ENCODE measurements at regions not wholly inside any gene's neighbourhood (a gene's known extent, or its start where the extent isn't known, plus 50 kb on each side); places are given as distances from the start of the nearest gene placed in this dataset.

- Histone ChIP-seq H3K27me3 (no peaks in the 10 kb centered on the region), H3K9me3 (replicated peaks in 1 of 3) (no peaks in the 10 kb centered on the region), H3K27ac (no peak overlapping the region), H3K4me1 (replicated peaks in 1 of 2) (no peaks in the 10 kb centered on the region), H3K4me3 (no peak overlapping the region), H3K36me3 (replicated peaks in 1 of 2) (no peaks in the 10 kb centered on the region)
- no peak for DNase-seq
- intact Hi-C loops (cut with DNase I): no loop called here
- WGBS, 4 donors: 52 to 69% (median 64%) methylated on average over 4 of the region's 4 CpGs
- TF ChIP-seq CTCF (IDR thresholded peaks at IDR 0.05): no peak
- no peak for TF ChIP-seq POLR2A (IDR thresholded peaks at IDR 0.05)
These were observed 234.2 kb upstream of the SPOPL start for GRCh38 chr2:138267161-138267901.

- intact Hi-C loops (cut with DNase I): no loop called here
- TF ChIP-seq CTCF (IDR thresholded peaks at IDR 0.05) (no peak), POLR2A (IDR thresholded peaks at IDR 0.05) (no peak)
- Histone ChIP-seq H3K9me3 (replicated peaks in 1 of 3) (no peaks in the 10 kb centered on the region), H3K4me1 (replicated peaks in 1 of 2) (no peaks in the 10 kb centered on the region), H3K27me3 (no peaks in the 10 kb centered on the region), H3K27ac (no peak overlapping the region), H3K4me3 (no peak overlapping the region), H3K36me3 (replicated peaks in 1 of 2) (no peaks in the 10 kb centered on the region)
- DNase-seq: no peak
These were observed 233.7 kb upstream of the SPOPL start for GRCh38 chr2:138267902-138268254.

- TF ChIP-seq POLR2A (IDR thresholded peaks at IDR 0.05) (no peak), CTCF (IDR thresholded peaks at IDR 0.05) (no peak)
- intact Hi-C loops (cut with DNase I): no loop called here
- Histone ChIP-seq H3K4me1 (replicated peaks in 1 of 2) (peaks cover 0 to 4% of the 10 kb centered on the region in 2 donors), H3K9me3 (replicated peaks in 1 of 3) (no peaks in the 10 kb centered on the region), H3K36me3 (replicated peaks in 1 of 2) (no peaks in the 10 kb centered on the region), H3K27me3 (no peaks in the 10 kb centered on the region), H3K4me3 (no peak overlapping the region), H3K27ac (no peak overlapping the region)
- no peak for DNase-seq
- 82 to 87% (median 85%) methylated on average over 1 of the region's 1 CpG for WGBS, 4 donors
These were observed 231.8 kb upstream of the SPOPL start for GRCh38 chr2:138269765-138270164.

- no peak overlapping the region for H3K4me3 ChIP-seq
- H3K36me3 ChIP-seq (replicated peaks in 1 of 2): no peaks in the 10 kb centered on the region
- WGBS, 4 donors: 66 to 70% (median 68%) methylated on average over 7 of the region's 7 CpGs
- no peak overlapping the region for H3K27ac ChIP-seq
- H3K9me3 ChIP-seq (replicated peaks in 1 of 3): no peaks in the 10 kb centered on the region
- intact Hi-C loops (cut with DNase I): no loop called here
- peaks cover 0 to 4% of the 10 kb centered on the region in 2 donors for H3K4me1 ChIP-seq (replicated peaks in 1 of 2)
- TF ChIP-seq CTCF (IDR thresholded peaks at IDR 0.05) (no peak), POLR2A (IDR thresholded peaks at IDR 0.05) (no peak)
- no peaks in the 10 kb centered on the region for H3K27me3 ChIP-seq
- no peak for DNase-seq
These were observed 230.1 kb upstream of the SPOPL start for GRCh38 chr2:138271467-138271866.

Measured in adrenal gland (tissue), 9 donors.